Peyer's patch (tissue), 4 donors: ENCODE measurements at regions not wholly inside any gene's neighbourhood (a gene's known extent, or its start where the extent isn't known, plus 50 kb on each side); places are given as distances from the start of the nearest gene placed in this dataset.

Source experiments
- POLR2A ChIP-seq, 2 donors: fragments of 450-650 bp; IDR thresholded peaks; one replicate each; pipeline ENCODE4 v1.5.1; 2017; ENCODE audit warnings: antibody characterized with exemption in 2 of 2, mild to moderate bottlenecking in 2 of 2, moderate library complexity in 2 of 2
- TF ChIP-seq, protein P1 (sequence below), 6 experiments: fragments of 450-650 bp in 4 of 6; fragments of 200-600 bp in 2 of 6; sonication (generic) in 1 of 6; IDR thresholded peaks; one replicate each; pipeline ENCODE4 v1.5.1; 2017 to 2019; ENCODE audit warnings: antibody characterized with exemption in 6 of 6, mild to moderate bottlenecking in 3 of 6, moderate library complexity in 1 of 6

DNA sequence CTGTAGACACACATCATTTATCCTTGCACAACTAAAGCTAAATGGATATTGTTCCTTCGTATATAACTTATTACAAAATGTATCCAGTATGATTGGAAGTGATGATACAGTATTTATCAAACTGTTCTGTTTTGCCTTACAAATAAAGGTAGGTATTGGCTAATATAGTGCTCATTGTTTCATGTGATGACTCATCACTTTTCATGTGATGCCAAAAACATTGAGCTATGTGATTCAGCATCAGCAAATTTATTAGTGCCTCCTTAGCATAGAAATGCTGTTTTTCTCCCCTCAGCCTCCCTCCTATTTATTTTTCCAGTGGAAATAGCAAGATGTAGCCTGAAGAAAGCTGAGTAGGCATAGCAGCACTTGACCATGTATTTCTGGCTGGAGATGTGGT, 228.6 kb upstream of the LYPLAL1 start:
- TF ChIP-seq, protein P1, sequence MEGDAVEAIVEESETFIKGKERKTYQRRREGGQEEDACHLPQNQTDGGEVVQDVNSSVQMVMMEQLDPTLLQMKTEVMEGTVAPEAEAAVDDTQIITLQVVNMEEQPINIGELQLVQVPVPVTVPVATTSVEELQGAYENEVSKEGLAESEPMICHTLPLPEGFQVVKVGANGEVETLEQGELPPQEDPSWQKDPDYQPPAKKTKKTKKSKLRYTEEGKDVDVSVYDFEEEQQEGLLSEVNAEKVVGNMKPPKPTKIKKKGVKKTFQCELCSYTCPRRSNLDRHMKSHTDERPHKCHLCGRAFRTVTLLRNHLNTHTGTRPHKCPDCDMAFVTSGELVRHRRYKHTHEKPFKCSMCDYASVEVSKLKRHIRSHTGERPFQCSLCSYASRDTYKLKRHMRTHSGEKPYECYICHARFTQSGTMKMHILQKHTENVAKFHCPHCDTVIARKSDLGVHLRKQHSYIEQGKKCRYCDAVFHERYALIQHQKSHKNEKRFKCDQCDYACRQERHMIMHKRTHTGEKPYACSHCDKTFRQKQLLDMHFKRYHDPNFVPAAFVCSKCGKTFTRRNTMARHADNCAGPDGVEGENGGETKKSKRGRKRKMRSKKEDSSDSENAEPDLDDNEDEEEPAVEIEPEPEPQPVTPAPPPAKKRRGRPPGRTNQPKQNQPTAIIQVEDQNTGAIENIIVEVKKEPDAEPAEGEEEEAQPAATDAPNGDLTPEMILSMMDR (IDR thresholded peaks at IDR 0.05) = no peak
- TF ChIP-seq POLR2A (IDR thresholded peaks at IDR 0.05) = no peak
